GM19023 (cell line): ENCODE measurements at regions not wholly inside any gene's neighbourhood (a gene's known extent, or its start where the extent isn't known, plus 50 kb on each side); places are given as distances from the start of the nearest gene placed in this dataset.

Source experiments
- ATAC-seq: cut with Tn5 transposase; IDR thresholded peaks from one replicate; pipeline ENCODE4 v1.9.1; 2021; ENCODE audit warnings: mild to moderate bottlenecking, moderate library complexity; ENCODE audit not compliant: unreplicated experiment

- ATAC-seq = no peak
Measured at GRCh38 chr2:126748188-126748760, 92.3 kb downstream of the GYPC start.

DNA sequence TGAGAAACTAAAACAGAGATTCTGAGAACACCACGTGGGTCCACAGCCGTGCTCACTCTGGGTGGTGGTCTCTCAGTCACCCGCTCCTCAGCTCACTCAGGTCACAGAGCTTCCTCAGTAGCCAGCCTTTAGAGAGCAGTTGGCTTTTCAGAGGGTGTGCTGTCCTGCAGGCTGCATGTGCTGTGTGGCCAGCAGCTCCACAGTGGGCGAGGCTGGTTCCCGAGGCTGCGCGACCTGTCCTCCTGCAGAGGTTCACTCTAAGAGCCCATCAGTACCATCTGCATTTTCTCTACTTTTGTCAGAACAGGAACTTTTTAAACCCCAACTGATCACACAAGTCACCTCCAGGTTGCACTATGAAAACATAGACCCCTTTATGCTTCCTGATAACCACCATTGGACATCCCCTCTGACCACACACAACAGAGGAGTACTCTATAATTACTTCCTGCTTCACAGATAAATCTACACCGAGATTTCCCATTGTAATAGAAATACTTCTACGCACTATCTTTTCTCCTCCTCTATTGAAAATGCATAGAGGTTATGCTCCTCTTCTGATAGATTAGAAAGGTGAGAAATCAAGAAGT, 93.1 kb downstream of the GYPC start:
- no peak for ATAC-seq

GRCh38 chr2:126749537-126749936, 93.6 kb downstream of the GYPC start:
- ATAC-seq = no peak

DNA sequence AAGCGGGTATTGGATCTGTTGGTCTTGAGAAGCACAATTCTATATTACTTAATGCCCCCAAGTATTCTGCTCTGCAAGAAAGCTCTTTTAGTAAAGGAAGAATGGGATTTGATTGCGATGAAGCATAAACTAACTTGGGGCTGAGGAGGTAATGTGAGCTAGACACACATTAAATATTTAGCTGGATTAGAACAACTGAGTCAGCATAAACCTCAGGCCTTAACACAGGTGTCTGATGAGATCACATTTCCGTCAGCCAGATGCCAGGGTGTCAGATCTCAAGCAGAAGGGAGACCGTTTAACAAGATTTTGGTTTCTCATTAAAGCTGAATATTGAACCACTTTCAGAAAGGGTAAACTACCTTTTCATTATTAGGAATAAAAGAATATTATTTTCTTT, 94.5 kb downstream of the GYPC start:
- no peak for ATAC-seq

DNA sequence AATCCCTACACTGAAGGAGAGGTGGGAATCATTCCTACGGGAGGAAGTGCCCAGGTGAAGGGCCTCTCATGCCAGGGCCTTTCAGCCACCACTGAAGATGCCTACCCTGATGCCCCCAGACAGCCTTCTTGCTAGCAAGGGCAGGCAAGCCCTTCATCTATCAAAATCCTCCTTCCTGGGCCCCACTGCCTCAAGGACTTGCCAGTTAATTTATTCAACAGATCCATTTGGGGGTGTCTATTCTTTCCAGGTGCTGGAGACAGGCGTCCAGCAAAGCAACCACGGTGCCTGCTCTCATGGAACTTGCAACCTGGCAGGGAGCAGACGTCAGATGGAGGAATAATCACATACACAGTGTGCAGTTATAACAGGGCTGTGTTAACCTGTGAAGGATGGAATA, 95.5 kb downstream of the GYPC start:
- no peak for ATAC-seq

- no peak for ATAC-seq
Measured at GRCh38 chr2:126752876-126753275, 96.9 kb downstream of the GYPC start.

DNA sequence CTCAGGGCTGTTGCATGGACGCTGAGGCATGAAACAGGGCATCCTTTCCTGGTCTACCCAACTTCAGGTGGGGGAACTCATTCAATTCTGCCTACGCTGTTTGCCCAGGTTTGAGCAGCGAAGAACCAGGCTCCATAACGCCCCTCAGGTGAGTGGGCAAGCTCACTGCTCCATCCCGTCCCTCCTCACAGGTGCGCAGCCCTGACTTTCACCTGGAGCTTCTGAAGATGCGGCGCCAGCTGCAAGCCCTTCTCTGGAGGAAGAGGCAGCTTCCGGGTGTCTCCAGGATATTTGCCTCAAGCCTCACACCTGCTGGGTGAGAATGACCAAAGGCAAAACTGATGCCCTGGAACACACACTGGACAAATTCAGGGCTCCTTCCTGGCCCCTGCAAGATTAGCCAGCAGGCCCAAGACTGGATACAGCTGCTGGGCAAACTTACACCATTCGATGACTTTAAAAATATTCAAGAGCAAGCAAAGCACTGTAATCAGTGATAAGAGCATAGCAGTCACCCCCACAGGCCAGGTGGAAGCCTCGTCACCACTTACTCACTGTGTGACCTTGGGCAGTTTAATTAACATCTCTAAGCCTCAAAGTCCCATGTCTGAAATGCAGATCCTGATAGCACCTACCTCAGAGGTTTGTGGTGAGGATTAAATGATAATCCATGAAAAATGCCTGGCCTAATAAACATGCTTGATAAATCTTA, 97.7 kb downstream of the GYPC start:
- no peak for ATAC-seq

- ATAC-seq = no peak
Measured at GRCh38 chr2:126754240-126755004, 98.5 kb downstream of the GYPC start.

DNA sequence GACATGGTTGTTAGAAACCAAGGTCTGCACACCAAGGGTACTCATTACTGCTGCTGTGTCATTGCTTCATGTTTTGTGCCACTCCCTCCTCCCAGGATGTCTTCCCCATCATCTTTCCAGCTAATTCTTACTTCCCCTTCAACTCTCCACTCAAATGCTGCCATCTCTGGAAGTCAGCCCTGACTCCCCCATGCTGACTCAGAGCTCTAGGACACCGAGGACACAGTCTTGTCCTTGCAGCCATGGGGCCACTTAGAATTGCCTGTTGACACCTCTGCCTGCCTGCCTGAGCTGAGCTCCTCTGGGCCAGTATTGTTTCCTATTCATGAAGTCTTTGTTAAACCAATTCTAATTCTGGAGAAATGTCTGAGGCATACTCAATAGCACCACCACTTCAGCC, 100.2 kb downstream of the GYPC start:
- ATAC-seq = no peak

GRCh38 chr2:126761256-126761980, 105.5 kb downstream of the GYPC start:
- ATAC-seq = no peak

DNA sequence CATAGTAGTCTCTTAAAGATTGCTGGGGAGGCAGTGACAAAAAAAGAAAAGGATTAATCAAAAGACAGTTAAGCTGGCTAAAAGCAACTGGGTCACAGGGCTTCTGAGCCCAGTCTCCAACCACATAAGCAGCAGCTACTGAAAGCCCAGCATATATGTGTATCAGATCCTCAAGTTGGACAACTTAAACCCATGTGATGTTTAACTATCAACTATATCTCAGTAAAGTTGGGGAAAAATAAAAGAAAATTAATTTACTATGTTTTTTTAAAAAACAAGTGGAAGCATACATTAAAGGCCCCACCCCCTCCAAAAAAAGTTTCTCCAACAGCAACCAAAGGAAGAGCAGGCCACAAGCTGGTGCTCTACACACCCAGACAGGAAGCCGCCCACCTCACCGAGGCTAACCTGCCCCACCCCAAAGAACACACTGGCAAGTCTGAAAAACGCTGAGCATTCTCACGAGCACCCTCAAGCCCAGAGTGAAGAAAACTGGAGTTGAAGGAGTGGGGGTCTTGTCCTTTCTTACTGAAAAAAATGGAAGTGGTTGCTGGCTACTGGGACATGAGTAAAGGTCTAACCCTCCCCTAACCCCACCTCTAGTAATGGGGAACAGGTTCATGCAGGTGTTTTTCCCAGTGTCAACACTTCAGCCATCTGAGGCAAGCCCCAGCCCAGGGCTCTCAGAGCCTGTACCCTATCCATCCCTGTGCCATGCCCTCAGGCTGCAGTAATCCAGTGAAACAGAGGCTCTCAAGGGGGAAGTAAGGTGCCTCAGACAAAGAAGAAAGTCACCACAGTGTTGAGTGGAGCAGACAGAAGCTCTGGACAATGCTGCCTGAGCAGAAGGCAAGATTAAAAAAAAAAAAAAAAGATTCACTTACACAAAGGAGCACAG, 106.3 kb downstream of the GYPC start:
- ATAC-seq = no peak

GRCh38 chr2:126764686-126765265, 108.8 kb downstream of the GYPC start:
- no peak for ATAC-seq

DNA sequence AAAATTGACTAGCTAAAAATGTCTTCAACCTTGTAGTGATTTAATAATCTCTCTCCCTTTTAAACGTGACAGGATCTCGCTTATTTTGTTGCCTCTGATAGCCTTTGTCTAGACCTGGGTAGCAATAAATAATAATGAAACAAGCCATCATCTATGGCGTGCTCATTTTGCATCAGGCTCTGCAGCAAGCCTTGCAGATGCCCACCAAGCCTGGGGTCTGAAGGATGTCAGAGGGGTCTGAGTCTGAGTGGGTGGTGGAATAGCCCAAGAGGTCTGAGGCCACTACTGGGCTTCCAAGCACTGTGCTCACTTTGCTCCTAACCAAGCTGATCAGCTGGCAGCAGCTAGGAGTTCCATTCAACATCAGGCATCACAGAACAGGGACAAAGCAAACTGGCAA, 109.4 kb downstream of the GYPC start:
- no peak for ATAC-seq

DNA sequence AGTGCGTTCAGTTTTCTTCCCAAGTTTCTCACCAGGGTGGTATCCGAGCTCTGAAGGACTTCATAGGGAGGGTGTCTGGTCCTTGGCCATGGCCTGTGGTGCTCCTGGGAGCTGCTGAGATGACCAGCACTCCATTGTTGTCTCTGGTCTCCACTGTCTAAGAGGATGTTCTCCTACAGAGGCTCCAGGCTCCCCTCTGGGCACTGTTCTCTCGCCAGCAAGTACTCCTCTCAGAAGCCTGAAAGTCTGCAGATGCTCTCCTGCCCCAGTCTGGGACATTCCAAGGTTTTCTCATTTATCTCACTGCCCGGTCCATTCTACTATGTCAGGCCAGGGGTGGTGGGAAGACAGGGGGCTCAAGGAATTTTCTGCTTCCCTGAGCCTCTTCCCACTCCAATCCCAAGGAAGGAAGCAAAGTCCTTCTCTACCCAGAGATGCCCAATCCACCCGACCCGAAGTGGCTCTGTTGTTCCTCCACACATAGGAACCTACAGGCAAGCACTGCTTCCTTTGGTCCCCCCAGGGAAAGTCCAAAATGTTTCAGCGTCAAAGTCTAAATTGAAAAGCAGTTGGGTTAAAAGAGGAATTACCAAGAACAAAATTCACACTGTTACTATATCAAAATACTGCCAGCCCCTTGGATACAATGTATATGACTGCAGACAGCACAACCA, 110.5 kb downstream of the GYPC start:
- no peak for ATAC-seq

GRCh38 chr2:126766969-126767296, 111.0 kb downstream of the GYPC start:
- no peak for ATAC-seq

DNA sequence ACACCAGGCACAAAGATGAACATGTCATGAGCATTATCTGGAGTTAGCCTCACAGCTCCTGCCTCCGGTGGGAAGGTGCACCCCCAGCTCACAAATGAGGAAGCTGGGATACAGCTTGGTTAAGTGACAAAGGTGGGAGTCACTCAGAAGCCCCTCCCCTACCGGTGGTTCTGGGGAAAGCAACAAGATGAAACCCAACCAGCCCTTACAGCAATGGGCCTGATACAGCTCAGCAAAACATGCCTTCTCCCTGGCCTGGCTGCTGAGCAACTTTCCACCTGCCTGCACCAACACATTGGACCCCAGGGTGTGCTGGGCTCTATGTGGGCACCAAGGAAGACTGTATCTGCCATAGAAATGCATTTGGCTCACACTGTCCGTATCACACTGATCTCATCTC, 113.2 kb downstream of the GYPC start:
- no peak for ATAC-seq

DNA sequence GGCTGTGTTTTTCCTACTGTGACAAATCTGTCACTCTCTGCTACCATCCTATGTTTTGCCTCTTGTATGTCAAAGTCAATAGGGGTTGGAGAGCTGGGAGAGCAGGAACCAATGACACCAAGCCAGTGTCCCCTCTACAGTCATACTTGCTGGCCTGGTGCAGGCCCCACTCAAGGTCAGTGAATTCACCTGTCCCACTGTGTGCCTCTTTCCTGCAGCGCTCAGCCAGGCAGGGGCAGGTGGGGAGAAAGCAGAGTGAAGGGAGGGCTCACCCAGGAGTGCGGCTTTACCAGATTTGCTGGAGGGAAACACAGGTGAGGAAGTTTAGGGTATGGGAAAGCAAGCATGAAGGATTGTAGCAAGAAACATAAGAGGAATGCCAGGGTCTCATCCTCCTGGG, 114.5 kb downstream of the GYPC start:
- no peak for ATAC-seq

DNA sequence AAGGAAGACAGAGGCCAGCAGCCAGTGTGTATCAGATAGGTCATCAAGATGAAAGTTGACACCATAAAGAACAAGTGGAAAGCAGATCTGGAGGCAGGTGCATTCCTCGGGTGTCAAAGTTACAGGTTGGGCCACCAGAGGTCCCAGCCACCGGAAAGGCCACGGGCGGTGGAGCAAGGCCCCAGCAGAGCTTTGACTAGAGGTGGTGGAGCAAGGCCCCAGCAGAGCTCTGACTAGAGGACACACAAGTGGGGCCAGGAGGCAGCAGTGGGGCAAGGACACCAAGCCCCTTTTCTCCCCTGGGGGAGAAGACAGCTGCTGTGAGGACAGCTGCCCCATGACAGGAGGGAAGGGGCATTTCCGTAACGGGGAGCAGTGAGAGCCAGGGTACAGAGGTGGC, 115.1 kb downstream of the GYPC start:
- no peak for ATAC-seq

- no peak for ATAC-seq
Measured at GRCh38 chr2:126771501-126772195, 115.7 kb downstream of the GYPC start.
